GM12892 (cell line): ENCODE measurements at regions not wholly inside any gene's neighbourhood (a gene's known extent, or its start where the extent isn't known, plus 50 kb on each side); places are given as distances from the start of the nearest gene placed in this dataset.

ENCODE experiments used
- POLR2A ChIP-seq: IDR thresholded peaks from 2 replicates; pipeline ENCODE4 v1.6.1; 2011; ENCODE audit warnings: low read depth, low read length, control low read depth
- POLR2AphosphoS5 ChIP-seq: IDR thresholded peaks from 2 replicates; pipeline ENCODE4 v1.6.1; 2011; ENCODE audit warnings: low read depth, low read length, control low read depth
- TAF1 ChIP-seq: IDR thresholded peaks from 2 replicates; pipeline ENCODE4 v1.6.1; 2011; ENCODE audit warnings: low read depth, mild to moderate bottlenecking, control low read depth, low read length, borderline replicate concordance

DNA sequence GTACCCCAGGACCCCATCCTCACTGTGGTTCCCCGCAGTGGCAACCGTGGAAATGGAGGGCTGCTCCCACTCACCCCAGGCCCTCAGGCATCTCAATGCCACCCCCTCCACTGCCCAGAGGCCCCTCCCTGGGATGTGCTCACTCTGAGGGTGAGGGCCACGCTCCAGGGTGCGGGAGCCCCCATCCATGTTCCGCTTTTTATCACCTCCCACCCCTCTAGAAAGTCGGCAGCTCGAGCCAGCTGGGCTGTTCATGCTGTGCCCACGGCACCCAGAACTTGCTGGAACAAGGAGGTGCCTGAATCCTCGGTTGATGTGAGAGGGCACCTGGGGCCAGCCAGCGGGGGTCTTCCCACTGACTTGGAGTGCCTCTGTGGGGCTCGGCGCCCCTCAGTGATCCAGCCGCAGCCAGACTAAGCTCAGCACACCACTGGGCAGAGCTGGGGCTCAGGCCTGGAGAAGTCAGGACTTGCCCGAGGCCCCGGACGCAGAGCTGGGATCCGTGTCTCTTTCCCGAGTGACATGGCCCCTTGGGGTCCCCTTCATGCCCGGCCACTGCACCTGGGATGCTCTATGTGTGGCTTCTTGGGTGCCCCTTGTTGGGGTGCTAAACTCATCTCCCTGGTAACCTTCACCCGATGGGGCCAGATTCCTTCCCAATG lies 143.1 kb upstream of the GSE1 start:
- no peak for TF ChIP-seq POLR2AphosphoS5
- no peak for TF ChIP-seq POLR2A
- no peak for TF ChIP-seq TAF1
